HK-2 (cell line): ENCODE measurements at regions not wholly inside any gene's neighbourhood (a gene's known extent, or its start where the extent isn't known, plus 50 kb on each side); places are given as distances from the start of the nearest gene placed in this dataset.

ENCODE experiments used
- DNase-seq: peaks from one replicate; pipeline ENCODE4 v3.0.0-alpha.2; 2018; ENCODE audit not compliant: unreplicated experiment

GRCh38 chr13:109369353-109370052, 416.9 kb downstream of the IRS2 start:
- DNase-seq: no peak

- no peak for DNase-seq
Observed at GRCh38 chr13:109368230-109368629, 418.2 kb downstream of the IRS2 start.

- no peak for DNase-seq
Observed at GRCh38 chr13:109366525-109366924, 419.9 kb downstream of the IRS2 start.

GRCh38 chr13:109363431-109363830, 423.0 kb downstream of the IRS2 start:
- no peak for DNase-seq

- DNase-seq: no peak
Observed at GRCh38 chr13:109362616-109363015, 423.8 kb downstream of the IRS2 start.

- no peak for DNase-seq
Observed at GRCh38 chr13:109361562-109362289, 424.7 kb downstream of the IRS2 start.

- no peak for DNase-seq
Observed at GRCh38 chr13:109357751-109358471, 428.5 kb downstream of the IRS2 start.

- no peak for DNase-seq
Observed at GRCh38 chr13:109355875-109356434, 430.4 kb downstream of the IRS2 start.

GRCh38 chr13:109355166-109355565, 431.2 kb downstream of the IRS2 start:
- no peak for DNase-seq

- no peak for DNase-seq
Observed at GRCh38 chr13:109351236-109351635, 435.1 kb downstream of the IRS2 start.

GRCh38 chr13:109348519-109349258, 437.7 kb downstream of the IRS2 start:
- no peak for DNase-seq

- no peak for DNase-seq
Observed at GRCh38 chr13:109346060-109346459, 440.3 kb downstream of the IRS2 start.

- DNase-seq: no peak
Observed at GRCh38 chr13:109345433-109345941, 440.9 kb downstream of the IRS2 start.

GRCh38 chr13:109344552-109345157, 441.7 kb downstream of the IRS2 start:
- DNase-seq: no peak

GRCh38 chr13:109336730-109337129, 449.7 kb downstream of the IRS2 start:
- no peak for DNase-seq

- DNase-seq: no peak
Observed at GRCh38 chr13:109333893-109334651, 452.3 kb downstream of the IRS2 start.

- no peak for DNase-seq
Observed at GRCh38 chr13:109332506-109333499, 453.6 kb downstream of the IRS2 start.

- DNase-seq: no peak
Observed at GRCh38 chr13:109331898-109332297, 454.5 kb downstream of the IRS2 start.

GRCh38 chr13:109331011-109331433, 455.4 kb downstream of the IRS2 start:
- no peak for DNase-seq
